Left lung (tissue), 4 donors: ENCODE measurements at regions not wholly inside any gene's neighbourhood (a gene's known extent, or its start where the extent isn't known, plus 50 kb on each side); places are given as distances from the start of the nearest gene placed in this dataset.

ENCODE experiments used
- ATAC-seq: fragments of 200-7000 bp; cut with Tn5 transposase; one replicate; pipeline ENCODE4 v1.9.1; 2020; ENCODE audit warnings: moderate library complexity
- DNase-seq, 4 donors: peaks; one replicate each; pipeline ENCODE4 v3.0.0-alpha.2; 2013 to 2020
- H3K27ac ChIP-seq, 2 donors: fragments of 200-600 bp; sonication (generic) in 1 of 2; one replicate each; pipeline versions ENCODE4 v1.5.0 to v1.8.0; 2020 to 2021
- H3K27me3 ChIP-seq, 2 donors: fragments of 200-600 bp; sonication (generic) in 1 of 2; one replicate each; pipeline versions ENCODE4 v1.5.0 to v1.8.0; 2020 to 2021
- H3K36me3 ChIP-seq, 2 donors: fragments of 200-600 bp; sonication (generic) in 1 of 2; one replicate each; pipeline versions ENCODE4 v1.5.0 to v1.8.0; 2020 to 2021
- H3K4me1 ChIP-seq, 2 donors: fragments of 200-600 bp; one replicate each; pipeline ENCODE4 v1.8.0; 2021
- H3K4me3 ChIP-seq, 2 donors: fragments of 200-600 bp; sonication (generic) in 1 of 2; one replicate each; pipeline versions ENCODE4 v1.5.0 to v1.8.0; 2020 to 2021; ENCODE audit warnings: mild to moderate bottlenecking in 1 of 2
- H3K9me3 ChIP-seq, 2 donors: fragments of 200-600 bp; sonication (generic) in 1 of 2; one replicate each; pipeline versions ENCODE4 v1.5.0 to v1.8.0; 2020 to 2021
- intact Hi-C, 2 donors: fragments of 100-400 bp; cut with DNase I; formaldehyde crosslinking; loops; one replicate each; pipeline versions ENCODE4 v1.11.2 to v1.14.2; 2022
- TF ChIP-seq, protein P1 (sequence below), 2 donors: fragments of 200-600 bp; sonication (generic) in 1 of 2; IDR thresholded peaks; one replicate each; pipeline versions ENCODE4 v1.5.0 to v1.8.0; 2021; ENCODE audit warnings: antibody characterized with exemption in 2 of 2
- donor health status: DM: no; HTN: yes; CAD: no.
- donor health status: DM: no; HTN: no; CAD: no.

DNA sequence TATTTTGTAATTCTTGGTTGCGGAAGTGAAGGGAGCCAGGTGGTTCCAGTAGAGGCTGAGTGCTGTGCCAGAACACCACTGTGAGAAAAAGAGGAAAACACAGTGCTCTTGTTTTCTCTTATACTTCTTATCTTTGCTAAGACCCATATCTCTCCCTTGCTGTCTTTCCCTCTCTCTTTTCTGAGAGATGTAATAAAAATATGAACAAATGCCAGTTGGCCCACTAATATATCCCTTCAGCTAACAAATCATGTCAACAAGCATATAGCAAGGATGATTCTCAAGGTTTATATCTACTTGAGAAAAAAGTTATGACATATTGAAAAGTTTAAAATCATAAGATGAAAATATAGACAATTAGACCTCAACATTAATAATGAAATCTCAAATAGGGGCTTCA, 758.3 kb downstream of the HDGFL1 start:
- Histone ChIP-seq H3K9me3 (no peaks in the 10 kb centered on the region), H3K4me1 (no peaks in the 10 kb centered on the region), H3K36me3 (no peaks in the 10 kb centered on the region), H3K27ac (no peak overlapping the region), H3K4me3 (no peak overlapping the region), H3K27me3 (no peaks in the 10 kb centered on the region)
- TF ChIP-seq, protein P1, sequence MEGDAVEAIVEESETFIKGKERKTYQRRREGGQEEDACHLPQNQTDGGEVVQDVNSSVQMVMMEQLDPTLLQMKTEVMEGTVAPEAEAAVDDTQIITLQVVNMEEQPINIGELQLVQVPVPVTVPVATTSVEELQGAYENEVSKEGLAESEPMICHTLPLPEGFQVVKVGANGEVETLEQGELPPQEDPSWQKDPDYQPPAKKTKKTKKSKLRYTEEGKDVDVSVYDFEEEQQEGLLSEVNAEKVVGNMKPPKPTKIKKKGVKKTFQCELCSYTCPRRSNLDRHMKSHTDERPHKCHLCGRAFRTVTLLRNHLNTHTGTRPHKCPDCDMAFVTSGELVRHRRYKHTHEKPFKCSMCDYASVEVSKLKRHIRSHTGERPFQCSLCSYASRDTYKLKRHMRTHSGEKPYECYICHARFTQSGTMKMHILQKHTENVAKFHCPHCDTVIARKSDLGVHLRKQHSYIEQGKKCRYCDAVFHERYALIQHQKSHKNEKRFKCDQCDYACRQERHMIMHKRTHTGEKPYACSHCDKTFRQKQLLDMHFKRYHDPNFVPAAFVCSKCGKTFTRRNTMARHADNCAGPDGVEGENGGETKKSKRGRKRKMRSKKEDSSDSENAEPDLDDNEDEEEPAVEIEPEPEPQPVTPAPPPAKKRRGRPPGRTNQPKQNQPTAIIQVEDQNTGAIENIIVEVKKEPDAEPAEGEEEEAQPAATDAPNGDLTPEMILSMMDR (IDR thresholded peaks at IDR 0.05) = no peak
- ATAC-seq (no peak), DNase-seq (no peak)
- intact Hi-C loops = no loop called here

DNA sequence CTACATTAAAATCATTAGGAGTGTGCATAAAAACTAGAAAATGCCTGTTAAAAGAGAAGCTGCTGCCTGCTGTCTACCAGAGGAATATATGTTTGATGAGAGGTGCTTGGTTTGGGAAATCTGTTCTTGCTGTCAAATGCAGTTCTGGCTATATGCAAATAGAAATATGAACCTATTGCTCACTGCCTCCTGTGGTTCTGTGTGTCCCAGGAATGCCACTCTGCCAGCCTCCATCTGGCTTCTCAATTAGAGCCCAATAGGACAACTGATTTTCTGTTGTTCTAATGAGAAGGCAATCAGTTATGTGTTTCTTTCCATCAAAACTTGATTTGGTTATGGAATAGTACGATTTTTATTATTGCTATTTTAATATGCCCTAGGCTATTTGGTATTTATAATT, 759.7 kb downstream of the HDGFL1 start:
- no peak for ATAC-seq
- H3K27me3 ChIP-seq = no peaks in the 10 kb centered on the region
- H3K4me1 ChIP-seq = no peaks in the 10 kb centered on the region
- H3K9me3 ChIP-seq = no peaks in the 10 kb centered on the region
- H3K27ac ChIP-seq = no peak overlapping the region
- H3K4me3 ChIP-seq = no peak overlapping the region
- no peak for DNase-seq
- intact Hi-C loops = no loop called here
- H3K36me3 ChIP-seq = no peaks in the 10 kb centered on the region
- TF ChIP-seq, protein P1 (IDR thresholded peaks at IDR 0.05) = no peak

- H3K27me3 ChIP-seq = no peaks in the 10 kb centered on the region
- no peaks in the 10 kb centered on the region for H3K4me1 ChIP-seq
- peaks cover 0 to 7% of the 10 kb centered on the region in 2 donors for H3K9me3 ChIP-seq
- ATAC-seq (no peak), DNase-seq (no peak)
- H3K27ac ChIP-seq = no peak overlapping the region
- intact Hi-C loops = no loop called here
- no peak overlapping the region for H3K4me3 ChIP-seq
- H3K36me3 ChIP-seq = no peaks in the 10 kb centered on the region
- TF ChIP-seq, protein P1 (IDR thresholded peaks at IDR 0.05) = no peak
Measured at GRCh38 chr6:23330632-23331031, 761.3 kb downstream of the HDGFL1 start.

DNA sequence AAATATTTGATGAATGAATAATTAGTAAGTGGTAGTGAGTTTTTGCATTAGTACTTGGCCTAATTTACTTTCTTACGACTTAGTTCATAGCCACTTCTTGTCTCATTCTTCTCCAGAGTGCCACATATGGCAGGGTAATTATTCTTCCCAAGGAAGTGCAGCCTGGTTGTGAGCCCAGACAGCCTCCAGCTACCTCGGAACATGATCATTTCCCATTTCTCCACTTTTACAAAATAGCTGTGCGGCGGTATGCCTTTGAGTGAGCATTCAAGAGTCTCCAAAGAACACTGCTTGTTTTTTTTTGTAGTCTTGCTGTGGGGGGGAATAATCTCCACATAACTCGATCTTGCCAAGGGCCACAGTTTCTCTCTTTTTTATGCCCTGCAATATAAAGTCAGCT, 765.0 kb downstream of the HDGFL1 start:
- TF ChIP-seq, protein P1 (IDR thresholded peaks at IDR 0.05) = no peak
- no peak for ATAC-seq
- no peaks in the 10 kb centered on the region for H3K36me3 ChIP-seq
- H3K27me3 ChIP-seq = no peaks in the 10 kb centered on the region
- no peak overlapping the region for H3K4me3 ChIP-seq
- no peak for DNase-seq
- intact Hi-C loops = no loop called here
- H3K27ac ChIP-seq = no peak overlapping the region
- no peaks in the 10 kb centered on the region for H3K4me1 ChIP-seq
- H3K9me3 ChIP-seq = peaks cover 0 to 11% of the 10 kb centered on the region in 2 donors

- no peak for DNase-seq
- Histone ChIP-seq H3K36me3 (no peaks in the 10 kb centered on the region), H3K27me3 (no peaks in the 10 kb centered on the region), H3K27ac (no peak overlapping the region), H3K4me3 (no peak overlapping the region), H3K9me3 (peaks cover 0 to 11% of the 10 kb centered on the region in 2 donors), H3K4me1 (no peaks in the 10 kb centered on the region)
- no peak for ATAC-seq
- TF ChIP-seq, protein P1 (IDR thresholded peaks at IDR 0.05) = no peak
- intact Hi-C loops = no loop called here
Measured at GRCh38 chr6:23335894-23336293, 766.5 kb downstream of the HDGFL1 start.
